GM23248 (cell line): ENCODE measurements at regions not wholly inside any gene's neighbourhood (a gene's known extent, or its start where the extent isn't known, plus 50 kb on each side); places are given as distances from the start of the nearest gene placed in this dataset.

Experiments used
- DNase-seq: peaks from one replicate; pipeline ENCODE4 v3.0.0-alpha.2; 2015
- H2AFZ ChIP-seq: fragments of 200-600 bp; sonication (generic); 2 replicates; pipeline ENCODE4 v1.6.1; 2016; ENCODE audit warnings: antibody characterized with exemption
- H3F3A ChIP-seq: fragments of 200-600 bp; sonication (generic); 2 replicates; pipeline ENCODE4 v1.6.1; 2016; ENCODE audit warnings: mild to moderate bottlenecking, antibody characterized with exemption, mixed run types; ENCODE audit not compliant: insufficient read depth
- H3K27ac ChIP-seq: fragments of 200-600 bp; sonication (generic); 2 replicates; pipeline ENCODE4 v1.5.1; 2016; ENCODE audit warnings: mild to moderate bottlenecking
- H3K27me3 ChIP-seq: fragments of 200-600 bp; sonication (generic); replicated peaks from 2 replicates; pipeline ENCODE4 v1.6.1; 2016; ENCODE audit warnings: mild to moderate bottlenecking; ENCODE audit not compliant: insufficient read depth
- H3K36me3 ChIP-seq: fragments of 200-600 bp; sonication (generic); 2 replicates; pipeline ENCODE4 v1.6.1; 2016; ENCODE audit warnings: low read depth, mild to moderate bottlenecking
- H3K4me1 ChIP-seq: fragments of 200-600 bp; sonication (generic); 2 replicates; pipeline ENCODE4 v1.6.1; 2016; ENCODE audit warnings: mild to moderate bottlenecking; ENCODE audit not compliant: insufficient read depth
- H3K4me2 ChIP-seq: fragments of 200-600 bp; sonication (generic); one replicate; pipeline ENCODE4 v1.6.1; 2016; ENCODE audit warnings: mild to moderate bottlenecking; ENCODE audit not compliant: unreplicated experiment
- H3K4me3 ChIP-seq: fragments of 200-600 bp; sonication (generic); 2 replicates; pipeline ENCODE4 v1.5.1; 2016; ENCODE audit warnings: mild to moderate bottlenecking
- H3K79me2 ChIP-seq: fragments of 200-600 bp; sonication (generic); 2 replicates; pipeline ENCODE4 v1.6.1; 2016; ENCODE audit warnings: mild to moderate bottlenecking; ENCODE audit not compliant: insufficient read depth
- H3K9ac ChIP-seq: fragments of 200-600 bp; sonication (generic); 2 replicates; pipeline ENCODE4 v1.6.1; 2016; ENCODE audit warnings: mild to moderate bottlenecking
- H3K9me2 ChIP-seq: fragments of 200-600 bp; sonication (generic); 2 replicates; pipeline ENCODE4 v1.6.1; 2016; ENCODE audit warnings: mixed run types, mild to moderate bottlenecking, moderate library complexity; ENCODE audit not compliant: insufficient read depth
- H3K9me3 ChIP-seq: fragments of 200-600 bp; sonication (generic); one replicate; pipeline ENCODE4 v1.6.1; 2017; ENCODE audit warnings: low read depth
- H4K20me1 ChIP-seq: fragments of 200-600 bp; sonication (generic); 2 replicates; pipeline ENCODE4 v1.6.0; 2016; ENCODE audit not compliant: insufficient read depth
- EZH2 ChIP-seq: fragments of 200-600 bp; sonication (generic); IDR thresholded peaks from 2 replicates; pipeline ENCODE4 v1.6.1; 2018; ENCODE audit warnings: antibody characterized with exemption, mild to moderate bottlenecking; ENCODE audit not compliant: insufficient read depth, poor library complexity, severe bottlenecking
- EZH2phosphoT487 ChIP-seq: fragments of 200-600 bp; sonication (generic); IDR thresholded peaks from 2 replicates; pipeline ENCODE4 v1.6.1; 2018; ENCODE audit warnings: antibody characterized with exemption, moderate library complexity, mild to moderate bottlenecking, low read depth; ENCODE audit not compliant: insufficient read depth
- WGBS, 2 experiments: methylation state at CpG; one replicate each; pipeline ENCODE4 v1.1.6; 2015 to 2017; ENCODE audit warnings: low lambda C conversion rate in 2 of 2, low coverage in 1 of 2; ENCODE audit errors: missing lambda C conversion rate in 2 of 2; 5-methylcytosine and 5-hydroxymethylcytosine counted together
- in situ Hi-C: fragments of 300-500 bp; cut with MboI; formaldehyde crosslinking; loops from 2 replicates; pipeline ENCODE4 v1.15.0; 2020

DNA sequence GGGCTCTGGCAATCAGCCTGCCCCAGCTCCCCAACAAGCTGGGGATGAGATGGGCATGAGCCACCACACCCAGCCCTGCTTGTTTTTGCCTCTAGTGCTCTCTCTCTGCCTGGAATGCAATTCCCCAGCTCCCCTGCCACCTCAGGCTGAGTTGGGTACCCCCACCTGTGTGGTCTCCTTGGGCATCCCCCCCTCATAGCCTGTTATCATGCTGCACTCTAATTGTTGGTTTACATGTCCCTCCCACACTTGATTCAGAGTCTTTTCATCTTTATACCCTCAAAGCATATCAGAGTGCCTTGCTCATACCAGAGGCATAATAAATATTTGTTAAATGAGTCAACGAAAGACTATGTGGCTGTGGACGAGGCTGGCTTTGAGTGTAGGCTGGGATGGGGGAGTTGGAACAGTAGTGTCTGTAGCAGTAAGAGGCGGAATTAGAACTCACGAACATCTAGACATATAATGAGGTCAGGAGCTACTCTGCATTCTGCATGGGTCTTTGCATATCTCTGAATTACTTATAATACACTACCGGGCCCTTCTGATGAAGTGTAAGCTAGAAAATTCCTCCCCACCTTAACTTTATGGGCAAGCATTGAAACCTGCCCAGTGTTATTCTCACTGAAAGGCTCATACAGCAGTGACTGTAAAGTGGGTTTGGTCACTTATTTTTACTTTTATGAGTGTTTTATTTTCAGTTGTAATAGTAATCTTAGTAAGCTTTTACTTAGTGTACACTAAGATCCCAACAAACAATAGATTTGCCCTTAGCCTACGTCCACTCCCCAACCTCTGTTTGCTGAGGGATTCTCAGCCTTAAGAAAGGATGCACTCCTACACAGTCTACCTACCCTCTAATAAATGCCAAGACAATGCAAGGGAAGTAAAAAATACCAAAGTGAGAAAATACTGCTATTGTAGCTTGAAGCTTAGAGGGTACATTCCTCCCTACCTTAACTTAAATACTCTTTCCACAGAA, 58.7 kb downstream of the EDN1 start:
- no peak for TF ChIP-seq EZH2phosphoT487
- TF ChIP-seq EZH2, result no peak
- Histone ChIP-seq H3K9me2 (no peaks in the 10 kb centered on the region), H2AFZ (no peak overlapping the region), H3K4me3 (no peak overlapping the region), H3K4me1 (peaks cover 12% of the 10 kb centered on the region), H3K36me3 (no peaks in the 10 kb centered on the region), H3K9me3 (no peaks in the 10 kb centered on the region), H3K27ac (no peak overlapping the region), H3K9ac (no peak overlapping the region), H3F3A (peaks cover 15% of the 10 kb centered on the region; the same call in 1 of the 2 replicates), H3K27me3 (no peaks in the 10 kb centered on the region), H3K4me2 (no peak overlapping the region), H3K79me2 (no peaks in the 10 kb centered on the region), H4K20me1 (no peaks in the 10 kb centered on the region)
- DNase-seq, result peak; percentile 78
- WGBS, 2 experiments, result 47 to 56% methylated on average over 6 of the region's 6 CpGs
- in situ Hi-C loops, result no loop called here

DNA sequence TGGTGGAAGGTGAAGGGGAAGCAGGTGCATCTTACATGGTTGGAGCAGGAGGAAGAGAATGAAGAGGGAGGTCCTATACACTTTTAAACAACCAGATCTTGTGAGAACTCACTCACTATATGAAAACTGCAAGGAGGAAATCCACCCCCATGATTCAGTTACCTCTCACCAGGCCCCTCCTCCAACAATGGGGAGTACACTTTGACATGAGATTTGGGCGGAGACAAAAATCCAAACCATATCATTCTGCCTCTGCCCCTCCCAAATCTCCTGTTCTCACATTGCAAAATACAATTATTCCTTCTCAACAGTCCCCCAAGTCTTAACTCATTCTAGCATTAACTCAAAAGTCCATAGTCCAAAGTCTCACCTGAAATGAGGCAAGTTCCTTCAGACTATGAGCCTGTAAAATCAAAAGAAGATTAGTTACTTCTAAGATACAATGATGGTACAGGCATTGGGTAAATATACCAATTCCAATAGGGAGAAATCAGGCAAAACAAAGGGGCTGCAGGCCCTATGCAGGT, 60.5 kb downstream of the EDN1 start:
- no peak for DNase-seq
- H3K79me2 ChIP-seq, result no peaks in the 10 kb centered on the region
- TF ChIP-seq EZH2 (no peak), EZH2phosphoT487 (no peak)
- no peak overlapping the region for H3K9ac ChIP-seq
- peaks cover 12% of the 10 kb centered on the region for H3K4me1 ChIP-seq
- no peaks in the 10 kb centered on the region for H4K20me1 ChIP-seq
- H3K4me3 ChIP-seq, result no peak overlapping the region
- WGBS, 2 experiments, result 97 to 100% methylated on average over 1 of the region's 1 CpG
- H2AFZ ChIP-seq, result no peak overlapping the region
- H3K9me2 ChIP-seq, result no peaks in the 10 kb centered on the region
- H3K27ac ChIP-seq, result no peak overlapping the region
- in situ Hi-C loops, result no loop called here
- no peaks in the 10 kb centered on the region for H3K27me3 ChIP-seq
- no peaks in the 10 kb centered on the region for H3K36me3 ChIP-seq
- H3K4me2 ChIP-seq, result no peak overlapping the region
- peaks cover 15% of the 10 kb centered on the region; the same call in 1 of the 2 replicates for H3F3A ChIP-seq
- H3K9me3 ChIP-seq, result no peaks in the 10 kb centered on the region

- Histone ChIP-seq H3K9me2 (no peaks in the 10 kb centered on the region), H3K4me3 (no peak overlapping the region), H3K36me3 (no peaks in the 10 kb centered on the region), H2AFZ (no peak overlapping the region), H3K9ac (no peak overlapping the region), H3F3A (peaks cover 15% of the 10 kb centered on the region; the same call in 1 of the 2 replicates), H4K20me1 (no peaks in the 10 kb centered on the region), H3K27me3 (no peaks in the 10 kb centered on the region), H3K4me1 (peaks cover 12% of the 10 kb centered on the region), H3K27ac (no peak overlapping the region), H3K9me3 (no peaks in the 10 kb centered on the region), H3K79me2 (no peaks in the 10 kb centered on the region), H3K4me2 (no peak overlapping the region)
- in situ Hi-C loops, result no loop called here
- TF ChIP-seq EZH2 (no peak), EZH2phosphoT487 (no peak)
- no peak for DNase-seq
These were observed 61.5 kb downstream of the EDN1 start for GRCh38 chr6:12351672-12352071.

GRCh38 chr6:12353731-12354130, 63.6 kb downstream of the EDN1 start:
- no peak overlapping the region for H3K27ac ChIP-seq
- no peak for TF ChIP-seq EZH2phosphoT487
- no peak for TF ChIP-seq EZH2

More at GRCh38 chr6:12353731-12354130, 63.6 kb downstream of the EDN1 start:
- Histone ChIP-seq H3K4me2 (no peak overlapping the region), H3F3A (peaks cover 10% of the 10 kb centered on the region; the same call in 1 of the 2 replicates), H3K9ac (no peak overlapping the region), H3K36me3 (no peaks in the 10 kb centered on the region), H3K4me3 (no peak overlapping the region), H4K20me1 (no peaks in the 10 kb centered on the region), H3K4me1 (peaks cover 17% of the 10 kb centered on the region), H3K79me2 (no peaks in the 10 kb centered on the region), H3K9me2 (no peaks in the 10 kb centered on the region), H2AFZ (no peak overlapping the region), H3K9me3 (no peaks in the 10 kb centered on the region), H3K27me3 (no peaks in the 10 kb centered on the region)
- in situ Hi-C loops, result no loop called here
- 66 to 67% methylated on average over 3 of the region's 3 CpGs for WGBS, 2 experiments
- DNase-seq, result peak; percentile 17
